Hindlimb muscle (tissue), 1 donor: ENCODE measurements at regions not wholly inside any gene's neighbourhood (a gene's known extent, or its start where the extent isn't known, plus 50 kb on each side); places are given as distances from the start of the nearest gene placed in this dataset.
A peak's percentile ranks its signal among the peaks of the same experiment; 100 is the strongest.

Experiments used
- DNase-seq: peaks from one replicate; pipeline ENCODE4 v3.0.0-alpha.2; 2013

DNA sequence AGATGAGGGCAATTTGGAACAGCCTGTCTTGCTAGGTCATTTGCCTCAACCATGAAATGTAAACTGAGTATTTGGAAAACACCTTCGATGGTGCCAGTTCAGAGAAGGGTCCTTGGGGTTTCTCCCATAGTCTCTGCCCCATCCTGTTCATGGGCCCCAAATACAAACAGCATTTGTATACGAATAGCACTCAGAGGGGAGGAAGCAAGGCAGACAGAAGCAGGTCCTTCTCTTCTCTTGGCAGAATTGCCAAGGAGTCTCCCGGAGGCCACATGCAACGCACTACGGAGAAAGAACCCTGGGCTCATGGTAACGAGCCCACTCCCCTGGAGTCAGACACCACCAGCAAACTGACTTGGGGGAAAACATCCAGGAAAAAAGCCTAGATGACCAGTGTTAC, 162.1 kb downstream of the RAB11FIP2 start:
- DNase-seq: no peak

- DNase-seq: no peak
Measured at GRCh38 chr10:117885206-117885829, 161.4 kb downstream of the RAB11FIP2 start.

GRCh38 chr10:117886766-117887165, 160.0 kb downstream of the RAB11FIP2 start:
- DNase-seq: no peak

- DNase-seq: no peak
Measured at GRCh38 chr10:117889664-117890063, 157.1 kb downstream of the RAB11FIP2 start.

DNA sequence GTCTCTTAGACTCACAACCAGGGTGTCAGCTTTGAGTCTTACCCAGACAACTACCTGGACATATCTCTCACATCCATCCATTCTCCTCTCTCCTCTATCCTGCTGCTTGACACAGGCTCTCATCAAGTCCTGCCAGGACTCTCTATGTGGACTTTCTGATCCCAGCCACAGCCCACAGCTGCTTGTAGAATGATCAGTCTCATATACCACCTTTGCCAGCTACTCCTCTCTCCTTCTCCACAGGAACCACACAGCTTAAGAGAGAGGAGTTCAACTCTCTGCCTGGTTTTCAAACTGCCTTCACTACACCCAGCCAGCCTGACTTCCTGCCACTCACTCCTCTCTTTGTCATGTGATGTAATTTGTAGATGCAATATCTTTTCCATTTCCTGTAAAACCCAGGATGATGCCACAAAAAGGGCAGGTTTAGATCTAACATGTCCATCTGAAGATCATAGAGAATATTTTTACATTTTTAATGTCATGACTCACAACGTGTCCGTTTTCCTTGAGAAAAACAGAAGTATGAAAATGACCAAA, 154.0 kb downstream of the RAB11FIP2 start:
- no peak for DNase-seq

- DNase-seq: no peak
Measured at GRCh38 chr10:117894339-117894738, 152.4 kb downstream of the RAB11FIP2 start.

GRCh38 chr10:117896517-117896916, 150.2 kb downstream of the RAB11FIP2 start:
- DNase-seq: no peak

DNA sequence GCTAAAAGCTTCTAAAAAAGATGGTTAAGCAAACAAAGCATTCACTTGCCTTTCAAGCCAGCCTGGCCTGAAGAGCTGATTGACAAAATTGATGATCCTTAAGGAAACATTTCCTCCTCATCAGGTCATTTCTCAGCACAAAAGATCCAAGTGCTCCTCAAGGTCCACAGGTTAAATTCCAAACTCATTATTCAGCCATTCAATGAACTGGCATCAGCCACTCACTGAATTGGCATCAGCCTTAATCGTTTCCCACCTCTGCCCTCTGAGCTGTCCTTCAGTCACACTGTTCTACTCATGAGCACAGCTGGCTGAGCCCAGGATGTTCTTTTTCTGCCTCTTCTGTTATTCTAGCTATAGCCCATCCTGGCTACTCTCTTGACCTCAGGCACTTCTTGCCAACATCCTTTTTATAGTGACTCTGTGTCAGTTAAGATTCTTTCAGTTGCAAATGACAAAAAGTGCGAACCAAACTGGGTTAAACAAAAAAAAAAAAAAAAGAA, 147.5 kb downstream of the RAB11FIP2 start:
- DNase-seq: no peak

- no peak for DNase-seq
Measured at GRCh38 chr10:117900280-117900679, 146.5 kb downstream of the RAB11FIP2 start.

DNA sequence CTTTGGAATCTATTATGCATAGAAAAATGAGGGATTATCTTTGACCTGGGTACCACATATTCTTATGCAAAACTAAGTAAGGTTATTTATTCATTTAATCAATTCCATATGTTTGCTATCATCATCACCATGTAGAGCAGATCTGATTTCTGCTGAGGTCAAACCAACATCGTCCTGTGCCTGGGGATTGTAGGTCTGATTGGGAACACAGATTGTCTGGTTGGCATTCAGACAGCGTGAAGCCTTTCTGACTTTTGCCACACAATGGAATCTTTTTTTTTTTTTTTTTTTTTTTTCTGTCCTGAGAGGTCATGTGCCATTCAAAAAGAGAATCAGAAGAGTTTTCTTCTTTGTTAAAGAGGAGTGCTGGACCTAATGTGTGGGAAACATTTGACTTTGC, 142.9 kb downstream of the RAB11FIP2 start:
- no peak for DNase-seq

DNA sequence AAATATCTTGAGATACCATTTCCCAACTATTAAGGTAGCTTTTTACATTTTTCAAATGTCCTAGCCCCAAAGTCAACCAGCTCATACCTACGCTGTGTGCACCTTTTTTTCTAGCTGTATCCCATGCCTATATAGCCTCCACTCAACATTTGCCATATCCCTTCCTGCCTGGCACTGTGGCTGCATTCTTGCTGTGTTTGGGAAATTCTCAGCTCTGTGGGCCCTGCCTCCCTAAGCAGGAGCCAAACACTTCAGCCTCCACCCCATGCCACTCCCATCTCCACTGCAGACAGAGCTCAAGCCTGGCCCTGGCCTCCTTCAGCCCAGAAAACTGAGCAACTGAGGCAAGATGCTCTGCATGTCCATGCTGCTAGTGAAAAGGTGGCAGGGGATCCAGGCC, 141.3 kb downstream of the RAB11FIP2 start:
- no peak for DNase-seq

DNA sequence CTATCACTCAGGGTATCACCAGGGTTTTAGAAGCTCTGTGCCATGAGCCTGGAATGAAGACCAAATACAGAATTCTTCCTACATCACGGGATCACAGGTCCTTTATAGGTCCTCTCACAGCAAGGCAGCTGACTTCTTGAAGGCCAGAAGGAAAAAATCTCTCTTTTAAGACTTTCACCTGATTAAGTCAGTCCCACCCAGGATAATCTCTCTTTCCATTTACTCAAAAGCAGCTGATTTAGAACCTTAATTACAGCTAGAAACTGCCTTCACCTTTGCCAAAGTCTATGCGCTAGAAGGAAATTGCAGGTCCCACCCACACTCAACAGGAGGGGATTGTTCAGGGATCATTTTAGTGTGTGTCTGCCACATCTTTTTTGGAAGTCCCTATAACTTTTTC, 135.1 kb downstream of the RAB11FIP2 start:
- DNase-seq: no peak

DNA sequence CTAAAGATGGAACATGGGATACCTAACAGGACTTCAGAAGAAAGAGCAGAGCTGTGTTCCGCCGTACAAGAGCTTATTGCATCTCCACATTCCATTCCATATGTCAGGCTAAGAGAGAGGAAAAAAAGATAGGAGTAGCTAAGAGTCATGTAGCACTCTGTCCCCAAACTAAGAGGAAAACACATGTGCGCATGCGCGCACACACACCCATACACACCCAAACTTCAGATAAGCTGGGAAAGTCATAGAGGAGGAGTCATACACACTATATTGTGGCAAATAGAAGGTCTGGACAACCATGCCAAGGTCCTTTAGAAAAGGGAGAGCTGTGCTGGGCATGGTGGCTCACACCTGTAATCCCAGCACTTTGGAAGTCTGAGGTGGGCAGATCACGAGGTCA, 132.4 kb downstream of the RAB11FIP2 start:
- DNase-seq: no peak

- DNase-seq: no peak
Measured at GRCh38 chr10:117920956-117921355, 125.8 kb downstream of the RAB11FIP2 start.

DNA sequence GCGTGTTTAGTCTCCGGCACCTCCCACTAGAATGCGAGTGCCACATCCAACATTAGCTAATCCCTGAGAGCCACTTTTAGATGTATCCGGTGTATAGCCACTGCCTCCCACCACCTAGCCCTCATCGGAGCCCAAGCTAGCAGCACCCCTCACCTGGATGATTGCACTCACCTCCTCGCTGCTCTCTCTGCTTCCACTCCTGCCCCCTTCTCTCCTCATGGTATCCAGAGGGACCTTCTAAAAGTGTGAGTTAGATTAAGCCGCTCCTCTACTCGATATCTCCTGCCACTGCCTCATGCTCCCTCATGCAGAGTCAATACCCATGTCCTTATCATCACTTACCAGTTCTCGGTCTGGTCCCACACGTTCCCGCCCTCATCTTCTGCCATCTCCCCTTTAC, 125.3 kb downstream of the RAB11FIP2 start:
- DNase-seq: no peak

GRCh38 chr10:117924820-117925219, 121.9 kb downstream of the RAB11FIP2 start:
- no peak for DNase-seq

- DNase-seq: no peak
Measured at GRCh38 chr10:117925369-117925768, 121.4 kb downstream of the RAB11FIP2 start.

- DNase-seq: no peak
Measured at GRCh38 chr10:117926491-117926890, 120.2 kb downstream of the RAB11FIP2 start.

DNA sequence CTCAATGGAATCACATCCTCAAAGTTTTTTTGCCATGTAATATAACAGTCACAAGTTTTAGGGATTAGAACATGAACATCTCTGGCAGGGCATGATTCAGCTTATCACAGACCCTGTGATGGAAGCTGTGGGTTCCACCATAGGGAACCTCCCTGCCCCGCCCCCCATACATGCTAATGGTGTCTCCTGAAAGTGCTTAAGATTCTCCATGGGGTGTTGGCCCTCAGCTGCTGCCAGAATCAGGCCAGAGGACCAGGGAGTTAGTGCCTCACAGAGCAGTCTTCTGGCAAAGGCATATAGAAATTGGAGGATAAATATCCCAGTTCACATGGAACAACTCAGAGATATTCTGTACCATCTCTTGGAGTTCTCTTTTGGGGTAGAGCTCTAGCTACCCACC, 119.4 kb downstream of the RAB11FIP2 start:
- no peak for DNase-seq

DNA sequence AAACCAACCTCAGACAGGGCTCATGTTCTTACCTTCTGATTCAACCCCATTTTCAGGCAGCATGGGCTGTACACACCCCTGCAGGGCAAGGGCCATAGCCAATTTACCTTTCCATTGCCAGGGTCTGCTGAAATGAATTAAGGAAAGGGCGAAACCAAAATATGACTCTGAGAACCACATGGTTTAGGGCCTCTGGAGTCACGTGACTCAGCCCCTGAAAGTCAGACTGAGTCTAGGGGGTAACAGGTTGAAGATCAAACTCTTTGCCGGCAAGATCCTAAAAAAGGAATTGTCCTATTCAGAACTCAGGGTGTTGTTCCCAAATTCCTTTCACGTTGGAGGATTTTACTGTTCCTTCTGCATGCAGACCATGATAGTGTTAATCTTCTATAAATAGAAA, 118.9 kb downstream of the RAB11FIP2 start:
- no peak for DNase-seq

DNA sequence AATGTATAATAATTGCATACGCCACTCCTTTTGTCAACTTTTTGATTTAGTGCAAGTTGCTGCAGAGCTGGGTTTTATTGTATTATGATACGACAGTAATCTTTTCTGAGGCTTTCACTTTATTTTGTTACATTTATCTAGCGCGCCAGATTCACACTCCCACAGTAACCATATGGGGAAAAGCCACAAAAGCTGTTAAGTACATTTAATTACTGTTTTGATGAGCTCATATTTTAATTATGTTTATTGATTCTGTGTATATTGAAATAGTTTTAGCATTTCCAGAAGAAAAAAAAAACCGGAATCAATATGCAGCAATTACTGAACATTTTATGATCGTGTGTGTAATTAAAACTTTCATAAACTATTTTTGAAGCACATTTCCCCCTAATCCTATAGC, 118.5 kb downstream of the RAB11FIP2 start:
- no peak for DNase-seq

GRCh38 chr10:117928741-117929140, 118.0 kb downstream of the RAB11FIP2 start:
- peak; percentile 22 for DNase-seq

- no peak for DNase-seq
Measured at GRCh38 chr10:117929327-117930067, 117.2 kb downstream of the RAB11FIP2 start.

DNA sequence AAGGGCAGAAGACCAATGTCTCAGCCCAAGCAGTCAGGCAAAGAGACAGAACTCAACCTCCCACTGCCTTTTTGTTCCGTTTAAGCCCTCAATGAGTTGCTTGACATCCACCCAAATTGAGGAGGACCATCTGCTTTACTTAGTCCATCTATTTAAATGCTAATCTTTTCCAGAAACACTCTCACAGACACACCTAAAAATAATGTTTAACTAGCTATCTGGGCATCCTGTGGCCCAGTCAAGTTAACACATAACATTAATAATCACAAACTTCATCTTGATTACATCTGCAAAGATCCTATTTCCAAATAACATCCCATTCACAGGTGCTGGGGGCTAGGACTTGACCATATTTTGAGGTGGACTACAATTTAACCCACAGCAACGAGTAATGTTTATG, 115.7 kb downstream of the RAB11FIP2 start:
- DNase-seq: no peak
